ENCODE measurements at regions not wholly inside any gene's neighbourhood (a gene's known extent, or its start where the extent isn't known, plus 50 kb on each side); places are given as distances from the start of the nearest gene placed in this dataset.

DNA sequence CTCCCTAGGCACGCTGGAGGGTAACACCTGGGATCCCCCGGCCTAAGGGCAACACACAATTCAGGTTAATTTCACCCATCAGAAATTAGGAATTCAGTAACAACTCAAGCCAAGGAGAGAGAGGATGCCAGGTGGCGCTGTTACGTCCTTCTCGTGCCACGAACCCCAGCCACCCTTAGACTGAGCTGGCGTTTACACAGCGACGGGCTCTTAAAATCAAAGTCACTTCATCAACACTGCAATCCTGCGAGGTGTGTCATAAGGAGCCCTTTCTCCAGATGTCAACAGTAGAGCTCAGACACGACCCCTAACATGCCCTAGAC lies 110.6 kb upstream of the TMEM132D start:
- DNase-seq: peak; percentile 46 to 85 (median 69)
- intact Hi-C loops (cut with DNase I): loop anchor here (5.0 kb wide), 1 partner anchor 102 kb away; no protein-coding TSS in a partner anchor

GRCh38 chr12:130016194-130016593 lies 112.4 kb upstream of the TMEM132D start:
- intact Hi-C loops (cut with DNase I): no loop called here
- no peak for DNase-seq

DNA sequence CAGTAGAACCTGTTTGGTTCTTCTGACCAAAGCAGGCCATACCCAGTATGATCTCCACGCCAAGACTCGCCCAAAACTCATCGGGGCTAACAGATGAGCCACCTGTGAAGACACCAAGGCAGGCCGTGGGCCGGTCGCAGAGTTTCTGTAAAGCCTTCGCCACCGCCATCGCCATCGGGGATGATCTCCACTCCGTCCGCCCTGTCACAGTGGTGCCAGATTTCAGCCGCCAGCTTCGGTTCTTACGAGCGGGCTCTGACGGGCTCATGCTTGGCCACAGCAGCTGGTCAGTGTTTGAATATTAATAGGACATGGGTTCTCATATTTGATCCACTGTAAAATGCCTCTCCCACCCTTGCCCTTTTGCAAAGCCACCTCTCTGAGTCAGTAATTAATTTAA lies 113.2 kb upstream of the TMEM132D start:
- intact Hi-C loops (cut with DNase I): no loop called here

DNA sequence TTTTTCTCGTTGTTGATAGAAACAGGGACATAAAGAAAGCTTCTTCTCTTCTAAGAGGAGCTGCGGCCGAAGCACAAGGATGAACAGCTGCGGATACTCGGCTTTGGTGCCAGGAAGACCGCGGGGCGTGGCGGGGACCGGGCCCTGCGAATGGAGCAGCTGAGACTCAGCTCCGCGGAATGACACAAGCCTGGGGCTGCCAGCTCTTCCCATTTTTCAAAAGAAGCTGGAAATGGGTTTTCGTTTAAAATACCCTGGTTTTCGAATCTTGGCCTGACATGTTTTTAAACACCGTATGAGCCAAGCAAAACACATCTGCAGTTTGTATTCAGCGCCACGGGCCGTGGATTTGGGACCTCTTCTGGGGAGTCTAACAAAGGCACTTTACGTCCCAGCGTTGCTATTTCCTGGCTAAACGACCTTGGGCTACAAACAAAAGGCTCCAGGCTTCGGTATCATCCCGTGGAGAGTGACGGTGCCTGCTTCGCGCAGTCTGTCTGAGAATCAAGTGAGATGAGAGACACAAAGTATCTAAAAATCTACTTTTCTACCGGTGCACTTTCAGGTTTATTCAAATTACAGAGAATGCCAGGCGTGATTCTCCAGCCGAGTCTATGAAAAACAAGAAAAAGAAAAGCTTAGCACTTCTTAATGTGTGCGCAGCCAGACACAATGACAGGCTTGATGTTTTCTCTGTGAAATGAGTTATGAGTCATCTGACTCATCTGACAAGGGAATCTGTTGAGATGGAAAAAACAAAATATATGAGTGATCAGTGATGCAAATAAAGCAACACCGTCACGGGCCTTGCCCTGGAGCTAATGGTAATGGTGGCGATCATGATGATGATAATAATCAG lies 114.0 kb upstream of the TMEM132D start:
- DNase-seq: peak; percentile 56 to 91 (median 76)

More for the DNA sequence above, 113.2 kb upstream of the TMEM132D start:
- peak in 21 of 42 donors; percentile 8 to 71 (median 28) for DNase-seq

GRCh38 chr12:130018614-130019013 lies 114.8 kb upstream of the TMEM132D start:
- intact Hi-C loops (cut with DNase I): no loop called here
- no peak for DNase-seq

More for the DNA sequence above, 114.0 kb upstream of the TMEM132D start:
- intact Hi-C loops (cut with DNase I): no loop called here

GRCh38 chr12:130026608-130027176 lies 122.9 kb upstream of the TMEM132D start:
- peak in 39 of 42 donors; percentile 24 to 84 (median 58) for DNase-seq
- intact Hi-C loops (cut with DNase I): no loop called here

- intact Hi-C loops (cut with DNase I): no loop called here
- no peak for DNase-seq
Measured at GRCh38 chr12:130027798-130028197, 124.0 kb upstream of the TMEM132D start.

DNA sequence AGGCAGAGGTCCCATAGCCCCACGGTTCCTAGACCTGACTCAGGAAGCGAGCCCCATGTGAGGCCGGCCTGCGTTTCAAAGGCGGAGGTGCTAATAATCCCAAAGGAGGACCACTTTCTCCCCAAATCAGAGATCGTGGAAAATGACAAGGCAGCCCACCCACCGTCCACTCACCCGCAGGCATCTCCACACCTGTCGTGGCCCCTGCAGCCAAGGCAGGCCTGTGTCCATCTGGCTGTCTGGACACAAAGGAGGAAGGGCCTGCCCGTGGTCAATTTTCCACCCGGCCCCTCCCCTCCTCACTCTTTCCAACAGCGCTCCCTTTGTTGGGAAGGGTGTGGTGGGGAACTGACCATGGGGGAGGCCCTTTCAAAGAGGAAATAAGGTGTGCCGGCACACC lies 125.3 kb upstream of the TMEM132D start:
- no peak for DNase-seq
- intact Hi-C loops (cut with DNase I): no loop called here

DNA sequence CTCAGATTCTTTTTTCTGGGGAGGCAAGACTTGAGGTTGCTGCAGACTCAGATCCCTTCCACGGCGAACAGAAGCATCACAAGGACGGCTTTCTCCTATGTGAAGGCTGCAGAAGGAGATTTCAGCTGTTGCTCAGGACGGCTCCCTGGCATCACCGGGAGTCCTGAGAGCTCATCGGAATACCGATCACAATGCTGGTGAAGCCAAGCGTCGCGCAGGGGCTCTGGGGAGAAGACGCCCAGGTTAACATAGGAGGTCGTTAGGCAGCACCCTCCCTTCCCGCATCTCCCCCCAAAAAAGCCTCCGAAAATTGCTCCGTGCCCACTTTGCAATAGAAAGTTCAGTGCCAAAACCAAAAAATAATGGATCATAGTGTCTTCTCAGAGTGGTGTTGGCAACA lies 127.2 kb upstream of the TMEM132D start:
- DNase-seq: no peak
- intact Hi-C loops (cut with DNase I): no loop called here

- intact Hi-C loops (cut with DNase I): no loop called here
- peak in 41 of 42 donors; percentile 51 to 92 (median 81) for DNase-seq
Measured at GRCh38 chr12:130031571-130032189, 127.9 kb upstream of the TMEM132D start.

- DNase-seq: peak; percentile 64 to 94 (median 86)
- intact Hi-C loops (cut with DNase I): no loop called here
Measured at GRCh38 chr12:130041983-130042812, 120.1 kb upstream of the FZD10 start.

DNA sequence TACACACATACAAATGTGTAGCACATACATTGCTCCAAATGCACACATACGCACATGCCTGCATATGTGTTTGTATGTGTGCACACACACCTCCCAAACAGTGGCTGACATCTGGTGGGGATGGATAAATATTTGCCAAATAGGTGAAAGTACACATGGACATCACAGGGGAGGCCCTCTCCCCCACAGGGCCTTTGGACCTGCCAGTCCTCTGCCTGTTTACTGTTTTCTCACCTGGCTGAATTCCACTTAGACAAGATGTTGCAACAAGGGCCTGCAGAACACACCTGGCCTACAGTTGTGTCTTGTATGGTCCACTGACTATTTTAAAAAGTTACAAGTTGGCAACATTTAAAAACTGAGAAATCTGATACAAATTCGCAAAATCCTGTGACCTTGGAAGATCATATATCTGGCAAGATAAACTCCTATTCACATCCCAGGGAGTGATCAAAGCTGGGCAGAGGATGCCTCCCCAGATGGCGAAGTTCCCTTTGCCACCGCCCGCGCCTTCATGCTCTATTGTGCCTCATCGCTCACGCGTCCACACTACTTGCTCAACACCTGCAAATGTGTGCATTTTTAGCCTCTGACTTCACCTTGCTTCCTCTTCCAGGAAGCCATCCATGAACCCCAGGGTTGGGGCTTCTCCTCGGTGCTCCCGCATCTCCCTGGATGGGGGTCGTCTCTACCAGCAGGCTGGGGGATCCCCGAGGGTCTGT lies 118.4 kb upstream of the FZD10 start:
- intact Hi-C loops (cut with DNase I): no loop called here
- no peak for DNase-seq

DNA sequence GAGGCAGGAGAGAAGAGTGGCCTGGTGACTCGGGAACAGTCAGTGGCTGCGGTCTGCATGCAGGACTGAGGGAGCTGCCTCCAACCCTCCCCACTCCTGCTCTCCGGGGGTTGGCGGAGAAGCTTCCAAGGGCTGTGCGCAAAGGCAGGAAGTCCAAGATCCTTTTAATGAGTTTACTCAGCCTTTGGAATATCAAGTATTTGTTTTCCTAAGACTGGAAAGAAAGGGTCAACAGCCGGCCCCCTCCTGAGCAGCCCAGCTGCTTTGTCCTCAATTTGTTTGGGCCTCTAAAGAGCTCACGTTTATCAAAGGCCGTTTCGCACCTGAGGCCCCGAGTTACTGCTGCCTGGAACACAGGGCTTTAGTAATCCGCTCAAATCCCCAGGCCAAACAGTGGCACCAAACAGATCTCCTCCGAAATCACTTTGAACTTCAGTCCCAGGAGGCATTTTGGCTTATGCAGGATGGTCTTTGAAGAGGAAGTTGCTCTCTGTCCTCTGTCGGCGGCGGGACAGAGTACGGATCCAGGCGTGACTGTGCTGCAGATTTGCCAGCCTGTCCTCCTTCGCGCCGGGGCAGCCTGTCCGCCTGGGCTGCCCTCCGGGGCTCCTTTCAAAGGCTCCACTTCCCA lies 117.2 kb upstream of the FZD10 start:
- intact Hi-C loops (cut with DNase I): loop anchor here (5.0 kb wide), 1 partner anchor 702 kb away; no protein-coding TSS in a partner anchor
- DNase-seq: peak in 1 of 42 donors; percentile 16

GRCh38 chr12:130049666-130050065 lies 112.6 kb upstream of the FZD10 start:
- intact Hi-C loops (cut with DNase I): loop anchor here (5.0 kb wide), 1 partner anchor 698 kb away; no protein-coding TSS in a partner anchor

DNA sequence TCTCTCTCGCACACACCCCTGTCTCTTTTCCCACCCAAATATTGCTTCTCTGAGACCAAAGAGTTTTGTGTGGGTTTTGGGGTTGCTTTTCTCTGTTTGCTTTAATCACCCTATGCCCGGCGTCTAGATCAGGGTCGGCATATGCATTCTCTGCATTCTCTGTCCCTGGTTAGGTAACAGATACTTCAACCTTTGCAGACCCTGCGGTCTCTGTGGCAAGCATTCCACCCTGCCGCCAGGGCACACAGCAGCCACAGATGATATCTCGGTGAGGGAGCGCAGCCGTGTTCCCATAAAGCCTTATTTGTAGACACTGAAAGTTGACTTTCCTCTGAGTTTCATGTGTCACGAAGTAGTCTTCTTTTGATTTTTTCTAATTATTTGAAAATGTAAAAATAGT lies 110.4 kb upstream of the FZD10 start:
- intact Hi-C loops (cut with DNase I): no loop called here
- no peak for DNase-seq

More at GRCh38 chr12:130049666-130050065, 112.6 kb upstream of the FZD10 start:
- DNase-seq: no peak

DNA sequence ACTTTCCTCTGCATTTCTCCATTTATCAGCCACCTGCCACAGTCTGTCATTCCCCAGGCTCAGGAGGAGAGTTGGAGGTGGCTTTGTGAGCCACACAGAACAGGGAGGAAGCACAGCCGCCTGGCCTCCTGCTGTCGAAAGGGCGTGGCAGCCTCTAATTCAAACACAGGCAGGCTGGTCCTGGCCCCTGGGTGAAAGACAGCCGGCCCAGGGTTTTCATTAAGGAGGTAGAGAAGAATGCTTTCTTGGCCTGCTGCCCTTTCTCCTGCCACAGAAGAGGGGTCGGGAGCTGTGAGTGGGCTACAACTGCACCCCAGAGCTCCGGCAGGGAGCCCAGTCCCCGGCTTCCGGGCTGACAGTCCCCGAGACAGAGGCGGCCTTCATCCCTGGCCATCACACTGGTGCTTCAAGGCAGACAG lies 108.6 kb upstream of the FZD10 start:
- peak in 14 of 42 donors; percentile 13 to 56 (median 25) for DNase-seq
- intact Hi-C loops (cut with DNase I): no loop called here

DNA sequence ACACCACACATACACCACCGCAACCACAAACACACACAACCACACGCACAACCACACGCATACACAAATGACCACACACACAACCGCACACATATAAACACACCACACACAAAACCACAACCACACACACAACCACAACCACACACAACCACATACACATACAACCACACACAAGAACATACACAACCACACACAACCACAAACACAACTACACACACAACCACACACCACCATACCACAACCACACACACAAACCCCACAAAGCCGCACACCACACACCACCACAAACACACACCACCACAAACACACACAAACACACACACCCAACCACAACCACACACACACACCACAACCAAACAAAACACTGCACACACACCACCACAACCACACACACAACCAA lies 107.5 kb upstream of the FZD10 start:
- no peak for DNase-seq
- intact Hi-C loops (cut with DNase I): no loop called here

- intact Hi-C loops (cut with DNase I): no loop called here
Measured at GRCh38 chr12:130058926-130059472, 103.3 kb upstream of the FZD10 start.

More at GRCh38 chr12:130058926-130059472, 103.3 kb upstream of the FZD10 start:
- DNase-seq: no peak
